ENCODE measurements at regions not wholly inside any gene's neighbourhood (a gene's known extent, or its start where the extent isn't known, plus 50 kb on each side); places are given as distances from the start of the nearest gene placed in this dataset.

DNA sequence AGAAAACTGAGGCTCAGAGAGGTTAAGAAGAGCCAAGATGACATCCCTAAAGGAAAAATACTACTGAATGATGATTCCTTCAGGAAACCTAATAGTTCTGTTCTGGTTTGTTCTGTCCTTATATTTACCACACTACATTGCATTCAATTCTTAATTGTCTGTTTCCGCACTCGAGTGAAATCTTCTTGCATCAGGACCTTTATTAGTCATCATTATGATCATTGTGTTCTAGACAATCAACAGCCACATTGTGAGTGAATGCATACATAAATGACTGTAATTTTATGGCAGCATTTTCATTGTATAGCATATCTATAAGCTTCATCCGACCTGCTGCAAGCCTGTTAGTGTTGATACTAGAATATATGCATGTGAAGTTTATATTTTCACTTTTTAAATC, 156.7 kb upstream of the FAM241A start:
- peaks cover 0 to 6% (median 1%) of the 10 kb centered on the region in 4 donors for H3K27me3 ChIP-seq (ENCODE audit: control insufficient read depth in 4 of 4, insufficient read depth in 4 of 4, low read length in 3 of 4)
- DNase-seq (ENCODE audit: low spot score), result no peak
- peaks cover 0 to 1% (median 0%) of the 10 kb centered on the region in 4 donors for H3K4me1 ChIP-seq (ENCODE audit: control insufficient read depth in 4 of 4, insufficient read depth in 4 of 4, low read length in 3 of 4)
- no peaks in the 10 kb centered on the region for H3K9me3 ChIP-seq (ENCODE audit: control insufficient read depth in 4 of 4, low read length in 3 of 4)
- 70% methylated on average over 3 of the region's 3 CpGs for WGBS
- no peaks in the 10 kb centered on the region for H3K36me3 ChIP-seq (ENCODE audit: control insufficient read depth in 4 of 4, insufficient read depth in 3 of 4, low read depth in 1 of 4, low read length in 3 of 4)
- no peak for TF ChIP-seq NR2F2 (IDR thresholded peaks at IDR 0.05)
- TF ChIP-seq, protein P1, sequence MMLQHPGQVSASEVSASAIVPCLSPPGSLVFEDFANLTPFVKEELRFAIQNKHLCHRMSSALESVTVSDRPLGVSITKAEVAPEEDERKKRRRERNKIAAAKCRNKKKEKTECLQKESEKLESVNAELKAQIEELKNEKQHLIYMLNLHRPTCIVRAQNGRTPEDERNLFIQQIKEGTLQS (IDR thresholded peaks at IDR 0.05), result no peak
- no peak for TF ChIP-seq YY1 (IDR thresholded peaks at IDR 0.05)
- TF ChIP-seq, protein P2, sequence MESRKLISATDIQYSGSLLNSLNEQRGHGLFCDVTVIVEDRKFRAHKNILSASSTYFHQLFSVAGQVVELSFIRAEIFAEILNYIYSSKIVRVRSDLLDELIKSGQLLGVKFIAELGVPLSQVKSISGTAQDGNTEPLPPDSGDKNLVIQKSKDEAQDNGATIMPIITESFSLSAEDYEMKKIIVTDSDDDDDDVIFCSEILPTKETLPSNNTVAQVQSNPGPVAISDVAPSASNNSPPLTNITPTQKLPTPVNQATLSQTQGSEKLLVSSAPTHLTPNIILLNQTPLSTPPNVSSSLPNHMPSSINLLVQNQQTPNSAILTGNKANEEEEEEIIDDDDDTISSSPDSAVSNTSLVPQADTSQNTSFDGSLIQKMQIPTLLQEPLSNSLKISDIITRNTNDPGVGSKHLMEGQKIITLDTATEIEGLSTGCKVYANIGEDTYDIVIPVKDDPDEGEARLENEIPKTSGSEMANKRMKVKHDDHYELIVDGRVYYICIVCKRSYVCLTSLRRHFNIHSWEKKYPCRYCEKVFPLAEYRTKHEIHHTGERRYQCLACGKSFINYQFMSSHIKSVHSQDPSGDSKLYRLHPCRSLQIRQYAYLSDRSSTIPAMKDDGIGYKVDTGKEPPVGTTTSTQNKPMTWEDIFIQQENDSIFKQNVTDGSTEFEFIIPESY (IDR thresholded peaks at IDR 0.05), result no peak
- TF ChIP-seq RXRA (IDR thresholded peaks at IDR 0.05), result no peak
- TF ChIP-seq JUND (IDR thresholded peaks at IDR 0.05), result no peak
- no peak for TF ChIP-seq SP1 (IDR thresholded peaks at IDR 0.05)
- no peak for TF ChIP-seq HNF4G (IDR thresholded peaks at IDR 0.05)
- TF ChIP-seq, protein P3, sequence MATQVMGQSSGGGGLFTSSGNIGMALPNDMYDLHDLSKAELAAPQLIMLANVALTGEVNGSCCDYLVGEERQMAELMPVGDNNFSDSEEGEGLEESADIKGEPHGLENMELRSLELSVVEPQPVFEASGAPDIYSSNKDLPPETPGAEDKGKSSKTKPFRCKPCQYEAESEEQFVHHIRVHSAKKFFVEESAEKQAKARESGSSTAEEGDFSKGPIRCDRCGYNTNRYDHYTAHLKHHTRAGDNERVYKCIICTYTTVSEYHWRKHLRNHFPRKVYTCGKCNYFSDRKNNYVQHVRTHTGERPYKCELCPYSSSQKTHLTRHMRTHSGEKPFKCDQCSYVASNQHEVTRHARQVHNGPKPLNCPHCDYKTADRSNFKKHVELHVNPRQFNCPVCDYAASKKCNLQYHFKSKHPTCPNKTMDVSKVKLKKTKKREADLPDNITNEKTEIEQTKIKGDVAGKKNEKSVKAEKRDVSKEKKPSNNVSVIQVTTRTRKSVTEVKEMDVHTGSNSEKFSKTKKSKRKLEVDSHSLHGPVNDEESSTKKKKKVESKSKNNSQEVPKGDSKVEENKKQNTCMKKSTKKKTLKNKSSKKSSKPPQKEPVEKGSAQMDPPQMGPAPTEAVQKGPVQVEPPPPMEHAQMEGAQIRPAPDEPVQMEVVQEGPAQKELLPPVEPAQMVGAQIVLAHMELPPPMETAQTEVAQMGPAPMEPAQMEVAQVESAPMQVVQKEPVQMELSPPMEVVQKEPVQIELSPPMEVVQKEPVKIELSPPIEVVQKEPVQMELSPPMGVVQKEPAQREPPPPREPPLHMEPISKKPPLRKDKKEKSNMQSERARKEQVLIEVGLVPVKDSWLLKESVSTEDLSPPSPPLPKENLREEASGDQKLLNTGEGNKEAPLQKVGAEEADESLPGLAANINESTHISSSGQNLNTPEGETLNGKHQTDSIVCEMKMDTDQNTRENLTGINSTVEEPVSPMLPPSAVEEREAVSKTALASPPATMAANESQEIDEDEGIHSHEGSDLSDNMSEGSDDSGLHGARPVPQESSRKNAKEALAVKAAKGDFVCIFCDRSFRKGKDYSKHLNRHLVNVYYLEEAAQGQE (IDR thresholded peaks at IDR 0.05), result no peak
- TF ChIP-seq, protein P4, sequence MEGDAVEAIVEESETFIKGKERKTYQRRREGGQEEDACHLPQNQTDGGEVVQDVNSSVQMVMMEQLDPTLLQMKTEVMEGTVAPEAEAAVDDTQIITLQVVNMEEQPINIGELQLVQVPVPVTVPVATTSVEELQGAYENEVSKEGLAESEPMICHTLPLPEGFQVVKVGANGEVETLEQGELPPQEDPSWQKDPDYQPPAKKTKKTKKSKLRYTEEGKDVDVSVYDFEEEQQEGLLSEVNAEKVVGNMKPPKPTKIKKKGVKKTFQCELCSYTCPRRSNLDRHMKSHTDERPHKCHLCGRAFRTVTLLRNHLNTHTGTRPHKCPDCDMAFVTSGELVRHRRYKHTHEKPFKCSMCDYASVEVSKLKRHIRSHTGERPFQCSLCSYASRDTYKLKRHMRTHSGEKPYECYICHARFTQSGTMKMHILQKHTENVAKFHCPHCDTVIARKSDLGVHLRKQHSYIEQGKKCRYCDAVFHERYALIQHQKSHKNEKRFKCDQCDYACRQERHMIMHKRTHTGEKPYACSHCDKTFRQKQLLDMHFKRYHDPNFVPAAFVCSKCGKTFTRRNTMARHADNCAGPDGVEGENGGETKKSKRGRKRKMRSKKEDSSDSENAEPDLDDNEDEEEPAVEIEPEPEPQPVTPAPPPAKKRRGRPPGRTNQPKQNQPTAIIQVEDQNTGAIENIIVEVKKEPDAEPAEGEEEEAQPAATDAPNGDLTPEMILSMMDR (IDR thresholded peaks at IDR 0.05; ENCODE audit: low read depth, low read length, missing input control), result no peak
- no peak for TF ChIP-seq EGR1 (IDR thresholded peaks at IDR 0.05; ENCODE audit: low read depth in 2 of 2)
- no peak for TF ChIP-seq GABPA (IDR thresholded peaks at IDR 0.05 in 1 of 2, conservative IDR thresholded peaks at IDR 0.05 in 1 of 2)
- no peak overlapping the region for H3K9ac ChIP-seq (ENCODE audit: low read depth in 1 of 2, low read length in 2 of 2)
- H3K27ac ChIP-seq (ENCODE audit: low read depth in 1 of 2, low read length in 2 of 2), result no peak overlapping the region
- no peak overlapping the region for H3K4me3 ChIP-seq (ENCODE audit: low read depth in 1 of 3, low read length in 3 of 3)

DNA sequence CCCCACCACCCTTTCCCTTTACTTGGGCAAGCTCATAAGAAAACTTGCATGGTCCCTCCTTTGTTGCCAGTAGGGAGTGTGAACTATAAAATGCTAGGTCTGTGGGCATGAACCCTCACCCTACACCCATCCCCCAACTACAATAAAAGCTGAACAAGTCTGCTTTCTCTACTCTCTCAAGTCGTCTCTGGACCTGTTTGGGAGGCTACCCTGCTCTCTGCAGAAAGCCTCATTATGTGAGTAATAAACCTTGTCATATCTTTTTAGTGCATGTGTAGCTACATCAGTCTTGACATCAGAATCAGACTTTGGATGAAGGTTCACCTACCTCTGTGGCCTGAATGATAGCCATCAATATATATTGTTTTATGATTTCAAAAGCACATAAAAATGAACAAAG, 155.4 kb upstream of the FAM241A start:
- no peak overlapping the region for H3K9ac ChIP-seq (ENCODE audit: low read depth in 1 of 2, low read length in 2 of 2)
- peaks cover 0 to 6% (median 0%) of the 10 kb centered on the region in 4 donors for H3K27me3 ChIP-seq (ENCODE audit: control insufficient read depth in 4 of 4, insufficient read depth in 4 of 4, low read length in 3 of 4)
- no peaks in the 10 kb centered on the region for H3K36me3 ChIP-seq (ENCODE audit: control insufficient read depth in 4 of 4, insufficient read depth in 3 of 4, low read depth in 1 of 4, low read length in 3 of 4)
- no peak overlapping the region for H3K27ac ChIP-seq (ENCODE audit: low read depth in 1 of 2, low read length in 2 of 2)
- no peak overlapping the region for H3K4me3 ChIP-seq (ENCODE audit: low read depth in 1 of 3, low read length in 3 of 3)
- no peak for DNase-seq (ENCODE audit: low spot score)
- H3K9me3 ChIP-seq (ENCODE audit: control insufficient read depth in 4 of 4, low read length in 3 of 4), result no peaks in the 10 kb centered on the region
- no peaks in the 10 kb centered on the region for H3K4me1 ChIP-seq (ENCODE audit: control insufficient read depth in 4 of 4, insufficient read depth in 4 of 4, low read length in 3 of 4)
- 39% methylated on average over 1 of the region's 1 CpG for WGBS
- TF ChIP-seq TAF1 (conservative IDR thresholded peaks at IDR 0.05), result no peak
- TF ChIP-seq, protein P4 (IDR thresholded peaks at IDR 0.05; ENCODE audit: low read depth, low read length, missing input control), result no peak
- TF ChIP-seq, protein P3 (IDR thresholded peaks at IDR 0.05), result no peak
- TF ChIP-seq RAD21 (IDR thresholded peaks at IDR 0.05), result no peak
- TF ChIP-seq, protein P1 (IDR thresholded peaks at IDR 0.05), result no peak
- TF ChIP-seq, protein P2 (IDR thresholded peaks at IDR 0.05), result no peak
- no peak for TF ChIP-seq NR2F2 (IDR thresholded peaks at IDR 0.05)
- TF ChIP-seq FOXA1 (IDR thresholded peaks at IDR 0.05), result no peak
- TF ChIP-seq SP1 (IDR thresholded peaks at IDR 0.05), result no peak
- no peak for TF ChIP-seq HNF4G (IDR thresholded peaks at IDR 0.05)

Data from liver (tissue), 8 donors.